SK-N-SH (cell line): ENCODE measurements at regions not wholly inside any gene's neighbourhood (a gene's known extent, or its start where the extent isn't known, plus 50 kb on each side); places are given as distances from the start of the nearest gene placed in this dataset.

ENCODE experiments used
- CTCF ChIA-PET: fragments of 300-600, 350-600 bp; formaldehyde crosslinking; extraction: SDS; loops from one replicate; lab custom pipeline; 2021; lab: Yijun Ruan, JAX
- POLR2A ChIA-PET: fragments of 350-600 bp; sonication (Branson Sonifier 250); formaldehyde crosslinking; extraction: SDS; loops from one replicate; lab custom pipeline; 2020; ENCODE audit warnings: antibody characterized with exemption, inconsistent platforms; lab: Yijun Ruan, JAX
- DNase-seq: peaks from one replicate; pipeline ENCODE4 v3.0.0; 2012
- H2AFZ ChIP-seq: fragments of 200-600 bp; sonication (generic); 2 replicates; pipeline ENCODE4 v1.8.1; 2016; ENCODE audit warnings: antibody characterized with exemption, mild to moderate bottlenecking, low read depth
- H3F3A ChIP-seq: fragments of 200-600 bp; sonication (generic); replicated peaks from 2 replicates; pipeline ENCODE3; 2016; ENCODE audit warnings: antibody characterized with exemption, mild to moderate bottlenecking; ENCODE audit not compliant: insufficient read depth
- H3K27ac ChIP-seq, 2 experiments: fragments of 200-500 bp in 1 of 2; fragments of 200-600 bp in 1 of 2; sonication (Bioruptor generic) in 1 of 2; sonication (generic), shearing (Covaris generic) in 1 of 2; 2 replicates each; pipeline versions ENCODE4 v1.5.1 to v1.6.1; 2014 to 2016; ENCODE audit warnings: low read depth in 2 of 2, inconsistent platforms in 1 of 2, low read length in 1 of 2, mild to moderate bottlenecking in 1 of 2, mixed read lengths in 1 of 2
- H3K27me3 ChIP-seq: fragments of 200-600 bp; sonication (generic), shearing (Covaris generic); 2 replicates; pipeline ENCODE4 v1.6.1; 2016; ENCODE audit warnings: mixed run types; ENCODE audit not compliant: insufficient read depth
- H3K36me3 ChIP-seq, 2 experiments: fragments of 200-500 bp in 1 of 2; fragments of 200-600 bp in 1 of 2; sonication (Bioruptor generic) in 1 of 2; sonication (generic) in 1 of 2; replicated peaks in 1 of 2; 2 replicates each; pipeline versions ENCODE3 to v1.5.1; 2014 to 2016; ENCODE audit warnings: low read length in 1 of 2, mild to moderate bottlenecking in 1 of 2; ENCODE audit not compliant: insufficient read depth in 2 of 2, control insufficient read depth in 1 of 2
- H3K4me1 ChIP-seq, 2 experiments: fragments of 200-500 bp in 1 of 2; fragments of 200-600 bp in 1 of 2; sonication (Bioruptor generic) in 1 of 2; sonication (generic), shearing (Covaris generic) in 1 of 2; 2 replicates each; pipeline versions ENCODE4 v1.5.1 to v1.6.1; 2014 to 2016; ENCODE audit warnings: low read depth in 1 of 2, low read length in 1 of 2, mixed run types in 1 of 2; ENCODE audit not compliant: insufficient read depth in 2 of 2, control insufficient read depth in 1 of 2
- H3K4me2 ChIP-seq: fragments of 200-600 bp; sonication (generic), shearing (Covaris generic); 2 replicates; pipeline ENCODE4 v1.6.1; 2017; ENCODE audit warnings: mixed run types
- H3K4me3 ChIP-seq, 2 experiments: fragments of 200-500 bp in 1 of 2; fragments of 200-600 bp in 1 of 2; sonication (Bioruptor generic) in 1 of 2; sonication (generic), shearing (Covaris generic) in 1 of 2; 2 replicates each; pipeline versions ENCODE4 v1.5.1 to v1.8.1; 2014 to 2016; ENCODE audit warnings: low read depth in 2 of 2, inconsistent platforms in 1 of 2, low read length in 1 of 2, mild to moderate bottlenecking in 1 of 2, mixed read lengths in 1 of 2, moderate library complexity in 1 of 2
- H3K79me2 ChIP-seq: fragments of 200-600 bp; sonication (generic); 2 replicates; pipeline ENCODE4 v1.8.1; 2017; ENCODE audit warnings: mild to moderate bottlenecking; ENCODE audit not compliant: insufficient read depth
- H3K9ac ChIP-seq: fragments of 200-600 bp; sonication (generic); 2 replicates; pipeline ENCODE4 v1.6.1; 2017; ENCODE audit warnings: mixed run types
- H3K9me2 ChIP-seq: fragments of 200-600 bp; sonication (generic); 2 replicates; pipeline ENCODE4 v1.6.1; 2017; ENCODE audit warnings: mixed run types
- H3K9me3 ChIP-seq: fragments of 200-600 bp; sonication (generic); 2 replicates; pipeline ENCODE4 v1.6.1; 2017; ENCODE audit warnings: mixed run types, mild to moderate bottlenecking, moderate library complexity
- H4K20me1 ChIP-seq: fragments of 200-600 bp; sonication (generic); 2 replicates; pipeline ENCODE4 v1.6.1; 2017; ENCODE audit warnings: mild to moderate bottlenecking, mixed run types; ENCODE audit not compliant: insufficient read depth
- CHD2 ChIP-seq: fragments of 150-350 bp; IDR thresholded peaks from 2 replicates; pipeline ENCODE4 v1.6.1; 2018; ENCODE audit warnings: low read length; ENCODE audit not compliant: partially characterized antibody
- ELF1 ChIP-seq: IDR thresholded peaks from 2 replicates; pipeline ENCODE4 v1.4.0; 2012
- EZH2phosphoT487 ChIP-seq: fragments of 200-600 bp; sonication (generic); IDR thresholded peaks from 2 replicates; pipeline ENCODE4 v1.6.1; 2017; ENCODE audit warnings: low read depth, mixed run types, mild to moderate bottlenecking, antibody characterized with exemption, moderate library complexity, borderline replicate concordance
- FOSL2 ChIP-seq: IDR thresholded peaks from 2 replicates; pipeline ENCODE4 v1.4.0; 2012; ENCODE audit warnings: low read depth, mild to moderate bottlenecking, moderate library complexity, borderline replicate concordance
- FOXJ3 ChIP-seq: sonication (generic); formaldehyde crosslinking; IDR thresholded peaks from 2 replicates; pipeline ENCODE4 v1.5.1; 2020; ENCODE audit warnings: mild to moderate bottlenecking, missing genetic modification reagents
- FOXM1 ChIP-seq: IDR thresholded peaks from 2 replicates; pipeline ENCODE4 v1.4.0; 2012; ENCODE audit warnings: low read depth, mild to moderate bottlenecking
- MAX ChIP-seq: IDR thresholded peaks from 2 replicates; pipeline ENCODE4 v1.4.0; 2012; ENCODE audit warnings: low read depth
- SIN3A ChIP-seq: IDR thresholded peaks from 2 replicates; pipeline ENCODE4 v1.6.1; 2012; ENCODE audit warnings: low read depth, mild to moderate bottlenecking, low read length, moderate library complexity, borderline replicate concordance
- TAF1 ChIP-seq: IDR thresholded peaks from 2 replicates; pipeline ENCODE4 v1.6.1; 2012; ENCODE audit warnings: low read depth, mild to moderate bottlenecking, low read length, moderate library complexity, borderline replicate concordance
- YY1 ChIP-seq: IDR thresholded peaks from 2 replicates; pipeline ENCODE4 v1.4.0; 2012; ENCODE audit warnings: low read depth, mild to moderate bottlenecking
- WGBS: methylation state at CpG from one replicate; pipeline ENCODE4 v1.1.6; 2017; ENCODE audit warnings: low lambda C conversion rate; 5-methylcytosine and 5-hydroxymethylcytosine counted together
- TF ChIP-seq, protein P1 (sequence below): fragments of 200-600 bp; sonication (generic); IDR thresholded peaks from 2 replicates; pipeline ENCODE4 v1.6.1; 2017; ENCODE audit warnings: antibody characterized with exemption, mild to moderate bottlenecking, moderate library complexity
- TF ChIP-seq, protein P2 (sequence below): IDR thresholded peaks from 2 replicates; pipeline ENCODE4 v1.6.1; 2012; ENCODE audit warnings: mild to moderate bottlenecking, low read depth, low read length, moderate library complexity

DNA sequence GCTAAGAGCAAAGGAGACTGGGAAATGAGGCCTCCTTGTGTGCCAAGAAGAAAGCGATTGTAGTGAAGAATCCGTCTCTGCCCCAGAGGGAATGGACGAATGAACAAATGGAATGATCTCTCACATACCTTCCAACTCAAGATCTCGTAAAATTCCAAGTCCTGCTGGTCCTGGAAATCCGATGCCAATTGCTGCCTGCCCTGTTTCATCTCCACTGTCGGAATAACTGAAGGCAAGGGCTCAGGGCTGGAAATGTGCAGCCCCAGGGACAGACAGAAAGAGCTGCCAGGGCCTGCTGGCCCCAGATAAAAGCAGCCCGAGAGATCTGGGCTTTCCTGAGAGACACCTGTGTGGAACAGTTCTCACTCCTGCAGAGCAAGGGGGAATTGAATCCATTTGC is 120.9 kb downstream of the MN1 start (continued):
- TF ChIP-seq ELF1: no peak
- TF ChIP-seq TAF1: no peak
- TF ChIP-seq FOXM1: no peak
- no peak for TF ChIP-seq MAX
- TF ChIP-seq EZH2phosphoT487: no peak
- no peak for TF ChIP-seq FOSL2
- TF ChIP-seq SIN3A: no peak
- TF ChIP-seq CHD2: no peak

GRCh38 chr22:27681037-27681436 is 120.5 kb downstream of the MN1 start:
- H3K79me2 ChIP-seq: no peaks in the 10 kb centered on the region
- H3K9me2 ChIP-seq: no peaks in the 10 kb centered on the region
- WGBS: 68% methylated on average over 3 of the region's 3 CpGs
- H3K27me3 ChIP-seq: peaks cover 4% of the 10 kb centered on the region; the same call in 1 of the 2 replicates
- H2AFZ ChIP-seq: no peak overlapping the region
- no peaks in the 10 kb centered on the region for H3F3A ChIP-seq
- no peak for DNase-seq
- H3K9me3 ChIP-seq: no peaks in the 10 kb centered on the region
- no peaks in the 10 kb centered on the region for H4K20me1 ChIP-seq
- no peaks in the 10 kb centered on the region for H3K4me1 ChIP-seq
- no peak overlapping the region for H3K27ac ChIP-seq
- H3K9ac ChIP-seq: no peak overlapping the region
- H3K4me3 ChIP-seq: no peak overlapping the region
- no peaks in the 10 kb centered on the region for H3K36me3 ChIP-seq
- H3K4me2 ChIP-seq: no peak overlapping the region
- CTCF ChIA-PET: no interaction called here
- POLR2A ChIA-PET: no interaction called here
- TF ChIP-seq FOXJ3: no peak
- TF ChIP-seq, protein P1, sequence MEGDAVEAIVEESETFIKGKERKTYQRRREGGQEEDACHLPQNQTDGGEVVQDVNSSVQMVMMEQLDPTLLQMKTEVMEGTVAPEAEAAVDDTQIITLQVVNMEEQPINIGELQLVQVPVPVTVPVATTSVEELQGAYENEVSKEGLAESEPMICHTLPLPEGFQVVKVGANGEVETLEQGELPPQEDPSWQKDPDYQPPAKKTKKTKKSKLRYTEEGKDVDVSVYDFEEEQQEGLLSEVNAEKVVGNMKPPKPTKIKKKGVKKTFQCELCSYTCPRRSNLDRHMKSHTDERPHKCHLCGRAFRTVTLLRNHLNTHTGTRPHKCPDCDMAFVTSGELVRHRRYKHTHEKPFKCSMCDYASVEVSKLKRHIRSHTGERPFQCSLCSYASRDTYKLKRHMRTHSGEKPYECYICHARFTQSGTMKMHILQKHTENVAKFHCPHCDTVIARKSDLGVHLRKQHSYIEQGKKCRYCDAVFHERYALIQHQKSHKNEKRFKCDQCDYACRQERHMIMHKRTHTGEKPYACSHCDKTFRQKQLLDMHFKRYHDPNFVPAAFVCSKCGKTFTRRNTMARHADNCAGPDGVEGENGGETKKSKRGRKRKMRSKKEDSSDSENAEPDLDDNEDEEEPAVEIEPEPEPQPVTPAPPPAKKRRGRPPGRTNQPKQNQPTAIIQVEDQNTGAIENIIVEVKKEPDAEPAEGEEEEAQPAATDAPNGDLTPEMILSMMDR: no peak
- no peak for TF ChIP-seq YY1
- TF ChIP-seq, protein P2, sequence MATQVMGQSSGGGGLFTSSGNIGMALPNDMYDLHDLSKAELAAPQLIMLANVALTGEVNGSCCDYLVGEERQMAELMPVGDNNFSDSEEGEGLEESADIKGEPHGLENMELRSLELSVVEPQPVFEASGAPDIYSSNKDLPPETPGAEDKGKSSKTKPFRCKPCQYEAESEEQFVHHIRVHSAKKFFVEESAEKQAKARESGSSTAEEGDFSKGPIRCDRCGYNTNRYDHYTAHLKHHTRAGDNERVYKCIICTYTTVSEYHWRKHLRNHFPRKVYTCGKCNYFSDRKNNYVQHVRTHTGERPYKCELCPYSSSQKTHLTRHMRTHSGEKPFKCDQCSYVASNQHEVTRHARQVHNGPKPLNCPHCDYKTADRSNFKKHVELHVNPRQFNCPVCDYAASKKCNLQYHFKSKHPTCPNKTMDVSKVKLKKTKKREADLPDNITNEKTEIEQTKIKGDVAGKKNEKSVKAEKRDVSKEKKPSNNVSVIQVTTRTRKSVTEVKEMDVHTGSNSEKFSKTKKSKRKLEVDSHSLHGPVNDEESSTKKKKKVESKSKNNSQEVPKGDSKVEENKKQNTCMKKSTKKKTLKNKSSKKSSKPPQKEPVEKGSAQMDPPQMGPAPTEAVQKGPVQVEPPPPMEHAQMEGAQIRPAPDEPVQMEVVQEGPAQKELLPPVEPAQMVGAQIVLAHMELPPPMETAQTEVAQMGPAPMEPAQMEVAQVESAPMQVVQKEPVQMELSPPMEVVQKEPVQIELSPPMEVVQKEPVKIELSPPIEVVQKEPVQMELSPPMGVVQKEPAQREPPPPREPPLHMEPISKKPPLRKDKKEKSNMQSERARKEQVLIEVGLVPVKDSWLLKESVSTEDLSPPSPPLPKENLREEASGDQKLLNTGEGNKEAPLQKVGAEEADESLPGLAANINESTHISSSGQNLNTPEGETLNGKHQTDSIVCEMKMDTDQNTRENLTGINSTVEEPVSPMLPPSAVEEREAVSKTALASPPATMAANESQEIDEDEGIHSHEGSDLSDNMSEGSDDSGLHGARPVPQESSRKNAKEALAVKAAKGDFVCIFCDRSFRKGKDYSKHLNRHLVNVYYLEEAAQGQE: no peak
